C4-2B (cell line): ENCODE measurements at regions not wholly inside any gene's neighbourhood (a gene's known extent, or its start where the extent isn't known, plus 50 kb on each side); places are given as distances from the start of the nearest gene placed in this dataset.

Experiments
- H3K27ac ChIP-seq: fragments of 450-650 bp; 2 replicates; pipeline ENCODE4 v1.5.1; 2017
- ZFX ChIP-seq: fragments of 450-650 bp; IDR thresholded peaks from 2 replicates; pipeline ENCODE4 v1.6.1; 2017
- TF ChIP-seq, protein P1 (sequence below): fragments of 450-650 bp; conservative IDR thresholded peaks from 2 replicates; pipeline ENCODE4 v1.5.1; 2017; ENCODE audit warnings: mild to moderate bottlenecking

DNA sequence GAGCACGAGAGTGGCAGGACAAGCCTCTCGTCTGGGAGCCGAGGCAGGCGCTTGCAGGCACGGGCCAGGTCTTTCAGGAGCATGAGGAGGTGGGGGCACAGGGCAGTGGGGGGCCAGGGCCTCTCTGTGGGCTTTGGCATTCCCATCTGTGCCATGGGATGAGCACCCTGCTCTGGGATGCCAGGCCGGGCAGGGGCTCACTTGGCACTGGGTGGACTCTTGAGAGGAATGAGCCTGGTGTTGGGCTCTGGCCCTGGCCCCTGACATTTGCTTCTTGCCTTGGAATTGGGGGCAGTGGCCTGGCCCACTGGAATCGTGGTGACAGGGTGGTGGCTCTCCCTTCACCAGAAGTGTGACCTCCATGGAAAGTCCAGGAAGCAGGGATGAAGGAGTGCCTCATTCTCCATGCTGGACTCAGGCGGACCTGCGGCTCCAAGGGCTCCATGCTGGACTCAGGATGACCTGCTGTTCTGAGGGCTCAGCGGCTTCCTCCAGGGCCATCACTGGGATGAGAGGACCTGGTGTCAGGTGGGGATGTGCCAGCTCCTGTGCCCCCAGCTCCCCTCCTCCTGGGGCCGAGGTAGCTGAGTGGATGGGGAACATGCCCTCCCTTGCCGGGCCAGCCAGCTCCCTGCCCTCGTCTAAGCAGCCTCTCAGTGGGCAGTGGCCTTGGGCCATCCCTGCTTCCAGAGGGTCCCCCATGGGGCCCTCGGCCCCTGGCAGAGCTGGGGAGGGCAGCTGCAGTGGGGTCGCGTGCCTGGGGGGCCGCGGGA is 220.3 kb downstream of the KIF26A start:
- no peak overlapping the region for H3K27ac ChIP-seq
- TF ChIP-seq, protein P1, sequence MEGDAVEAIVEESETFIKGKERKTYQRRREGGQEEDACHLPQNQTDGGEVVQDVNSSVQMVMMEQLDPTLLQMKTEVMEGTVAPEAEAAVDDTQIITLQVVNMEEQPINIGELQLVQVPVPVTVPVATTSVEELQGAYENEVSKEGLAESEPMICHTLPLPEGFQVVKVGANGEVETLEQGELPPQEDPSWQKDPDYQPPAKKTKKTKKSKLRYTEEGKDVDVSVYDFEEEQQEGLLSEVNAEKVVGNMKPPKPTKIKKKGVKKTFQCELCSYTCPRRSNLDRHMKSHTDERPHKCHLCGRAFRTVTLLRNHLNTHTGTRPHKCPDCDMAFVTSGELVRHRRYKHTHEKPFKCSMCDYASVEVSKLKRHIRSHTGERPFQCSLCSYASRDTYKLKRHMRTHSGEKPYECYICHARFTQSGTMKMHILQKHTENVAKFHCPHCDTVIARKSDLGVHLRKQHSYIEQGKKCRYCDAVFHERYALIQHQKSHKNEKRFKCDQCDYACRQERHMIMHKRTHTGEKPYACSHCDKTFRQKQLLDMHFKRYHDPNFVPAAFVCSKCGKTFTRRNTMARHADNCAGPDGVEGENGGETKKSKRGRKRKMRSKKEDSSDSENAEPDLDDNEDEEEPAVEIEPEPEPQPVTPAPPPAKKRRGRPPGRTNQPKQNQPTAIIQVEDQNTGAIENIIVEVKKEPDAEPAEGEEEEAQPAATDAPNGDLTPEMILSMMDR: no peak
- TF ChIP-seq ZFX: no peak

GRCh38 chr14:104359301-104359968 is 220.1 kb upstream of the C14orf180 start:
- no peak overlapping the region for H3K27ac ChIP-seq
- no peak for TF ChIP-seq ZFX
- TF ChIP-seq, protein P1: no peak

GRCh38 chr14:104359969-104360442 is 219.6 kb upstream of the C14orf180 start:
- no peak overlapping the region for H3K27ac ChIP-seq
- TF ChIP-seq, protein P1: no peak
- TF ChIP-seq ZFX: no peak

- no peak overlapping the region for H3K27ac ChIP-seq
- TF ChIP-seq ZFX: no peak
Observed at GRCh38 chr14:104360501-104360900, 219.1 kb upstream of the C14orf180 start.

DNA sequence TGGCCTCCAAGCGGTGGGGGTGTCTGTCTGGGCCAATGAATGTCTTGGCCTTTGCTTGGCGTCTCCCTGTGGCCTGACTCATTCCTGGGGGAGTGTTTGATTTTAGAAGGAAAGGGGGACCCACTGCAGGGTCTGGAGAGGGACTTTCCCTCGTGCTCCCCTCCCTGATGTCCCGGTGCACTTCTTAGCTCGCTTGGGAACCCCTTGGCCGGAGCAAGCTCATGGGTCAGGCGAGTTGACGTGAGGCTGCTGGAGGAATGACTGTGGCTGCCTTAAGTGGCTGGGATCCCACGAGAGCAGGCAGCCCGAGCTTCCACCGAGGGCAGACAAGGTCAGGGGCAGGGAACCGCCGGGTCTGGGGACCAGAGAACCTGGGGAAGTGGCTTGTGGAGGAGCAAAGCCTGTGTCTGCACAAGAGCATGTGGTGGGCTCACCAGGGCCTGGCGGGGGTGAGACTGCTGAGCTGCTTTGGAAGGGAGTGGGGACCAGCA is 218.4 kb upstream of the C14orf180 start:
- no peak overlapping the region for H3K27ac ChIP-seq
- TF ChIP-seq, protein P1: no peak
- no peak for TF ChIP-seq ZFX

GRCh38 chr14:104361921-104362681 is 217.5 kb upstream of the C14orf180 start:
- TF ChIP-seq, protein P1: no peak
- TF ChIP-seq ZFX: no peak
- H3K27ac ChIP-seq: no peak overlapping the region

DNA sequence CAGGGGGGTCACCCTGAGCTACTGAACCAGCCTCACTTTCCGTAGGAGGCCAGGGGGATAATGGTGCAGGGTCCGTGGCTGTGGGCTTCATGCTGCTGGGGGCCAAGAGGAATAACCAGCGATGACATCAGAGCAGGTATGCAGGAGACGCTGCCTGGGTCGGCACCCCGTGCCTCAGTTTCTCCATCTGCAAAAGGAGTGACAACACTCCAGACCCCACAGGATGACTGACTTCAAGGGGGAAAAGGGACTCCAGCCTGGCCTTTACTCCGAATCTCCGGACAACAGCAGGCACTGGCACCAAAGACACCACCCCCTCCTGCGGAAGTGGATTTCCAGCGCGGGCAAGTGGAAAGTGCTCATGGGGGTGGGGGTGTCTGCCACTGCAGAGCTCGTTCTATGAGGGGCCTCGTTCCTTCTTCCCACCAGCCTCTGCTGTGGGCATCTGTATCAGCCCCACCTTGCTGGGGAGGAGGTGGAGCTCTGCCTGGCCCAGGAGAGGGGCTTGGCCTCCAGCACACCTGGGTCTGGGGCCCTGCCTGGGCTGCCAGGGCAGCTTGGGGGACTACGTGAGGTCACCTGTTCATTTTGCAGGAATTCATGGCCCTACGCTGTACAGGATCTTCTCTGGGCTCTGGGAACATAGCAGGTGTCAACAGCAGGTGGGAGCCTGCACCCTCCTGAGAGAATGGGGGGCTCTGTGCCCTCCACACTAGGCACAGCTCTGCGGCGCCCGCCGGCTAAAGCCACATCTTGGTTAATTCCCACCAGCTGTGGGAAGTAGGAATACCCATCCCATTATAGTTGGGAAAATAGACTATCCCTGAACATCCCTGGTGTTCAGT is 216.6 kb upstream of the C14orf180 start:
- TF ChIP-seq, protein P1: no peak
- no peak for TF ChIP-seq ZFX
- no peak overlapping the region for H3K27ac ChIP-seq
